Epithelial cell of esophagus (primary cell): ENCODE measurements at regions not wholly inside any gene's neighbourhood (a gene's known extent, or its start where the extent isn't known, plus 50 kb on each side); places are given as distances from the start of the nearest gene placed in this dataset.

Source experiments
- DNase-seq: peaks from one replicate; pipeline ENCODE4 v3.0.0; 2010; ENCODE audit warnings: low read depth
- H3K4me3 ChIP-seq: 2 replicates; pipeline ENCODE4 v1.5.1; 2011; ENCODE audit warnings: mild to moderate bottlenecking, low read length, control low read depth
- TF ChIP-seq, protein P1 (sequence below): IDR thresholded peaks from 2 replicates; pipeline ENCODE4 v1.5.1; 2011; ENCODE audit warnings: low read depth, mild to moderate bottlenecking, low read length, control low read depth, inconsistent platforms; ENCODE audit not compliant: insufficient read depth; ENCODE audit errors: missing control alignments

DNA sequence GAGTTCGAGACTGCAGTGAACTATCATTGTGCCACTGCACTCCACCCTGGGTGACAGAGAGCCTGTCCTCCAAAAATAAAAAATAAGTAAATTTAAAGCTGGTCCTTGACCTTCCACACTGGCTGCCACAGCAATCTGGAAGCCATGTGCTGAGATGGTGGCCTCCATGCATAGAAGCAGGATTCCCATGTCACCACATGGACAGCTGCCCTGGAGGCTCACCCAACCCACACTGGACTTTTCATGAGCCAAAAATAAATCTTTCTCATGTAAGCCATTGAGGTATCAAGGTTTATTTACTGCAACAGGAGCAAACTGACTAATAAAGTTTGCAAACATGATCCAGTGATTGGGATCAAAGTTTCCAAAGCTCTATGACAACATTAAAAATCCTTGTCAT lies 88.5 kb downstream of the SETD4 start:
- H3K4me3 ChIP-seq = no peak overlapping the region
- TF ChIP-seq, protein P1, sequence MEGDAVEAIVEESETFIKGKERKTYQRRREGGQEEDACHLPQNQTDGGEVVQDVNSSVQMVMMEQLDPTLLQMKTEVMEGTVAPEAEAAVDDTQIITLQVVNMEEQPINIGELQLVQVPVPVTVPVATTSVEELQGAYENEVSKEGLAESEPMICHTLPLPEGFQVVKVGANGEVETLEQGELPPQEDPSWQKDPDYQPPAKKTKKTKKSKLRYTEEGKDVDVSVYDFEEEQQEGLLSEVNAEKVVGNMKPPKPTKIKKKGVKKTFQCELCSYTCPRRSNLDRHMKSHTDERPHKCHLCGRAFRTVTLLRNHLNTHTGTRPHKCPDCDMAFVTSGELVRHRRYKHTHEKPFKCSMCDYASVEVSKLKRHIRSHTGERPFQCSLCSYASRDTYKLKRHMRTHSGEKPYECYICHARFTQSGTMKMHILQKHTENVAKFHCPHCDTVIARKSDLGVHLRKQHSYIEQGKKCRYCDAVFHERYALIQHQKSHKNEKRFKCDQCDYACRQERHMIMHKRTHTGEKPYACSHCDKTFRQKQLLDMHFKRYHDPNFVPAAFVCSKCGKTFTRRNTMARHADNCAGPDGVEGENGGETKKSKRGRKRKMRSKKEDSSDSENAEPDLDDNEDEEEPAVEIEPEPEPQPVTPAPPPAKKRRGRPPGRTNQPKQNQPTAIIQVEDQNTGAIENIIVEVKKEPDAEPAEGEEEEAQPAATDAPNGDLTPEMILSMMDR = no peak
- no peak for DNase-seq

DNA sequence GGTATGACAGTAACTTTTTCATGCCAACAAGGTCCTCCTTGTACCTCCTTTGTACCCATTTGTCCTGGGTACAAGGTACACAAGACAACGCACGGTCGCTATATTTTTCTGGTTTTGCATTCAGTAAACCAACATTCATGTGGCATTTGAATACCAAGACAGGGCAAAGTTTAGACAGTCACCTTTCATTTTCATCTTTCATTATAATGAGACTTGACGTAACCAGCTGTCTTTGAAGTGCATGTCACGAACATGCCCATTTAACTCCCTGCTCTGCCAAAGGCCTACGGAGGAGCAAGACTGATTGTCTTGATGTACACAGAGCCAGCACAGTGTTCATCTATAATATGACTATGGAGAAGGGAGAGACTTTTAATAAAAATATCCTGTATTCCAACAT lies 91.0 kb downstream of the SETD4 start:
- DNase-seq = no peak
- no peak overlapping the region for H3K4me3 ChIP-seq
- TF ChIP-seq, protein P1 = no peak

DNA sequence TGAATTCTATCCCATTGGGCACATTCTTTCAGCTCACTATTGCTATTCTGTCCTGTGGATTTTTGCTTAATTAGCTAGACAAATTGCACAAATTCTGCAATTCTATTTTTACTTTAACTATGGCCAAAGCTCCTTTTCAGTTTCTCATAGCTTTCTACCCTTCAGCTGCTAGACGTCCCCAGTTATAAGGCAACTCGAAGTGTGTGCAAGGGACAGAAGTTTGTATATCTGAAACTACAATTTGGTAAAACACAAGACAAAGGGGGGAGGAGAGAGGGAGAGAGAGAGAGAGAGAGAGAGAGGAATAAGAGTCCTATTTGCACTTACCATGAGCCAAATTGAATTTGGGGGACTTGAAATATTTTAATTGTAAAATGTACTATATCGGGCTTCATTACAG lies 91.8 kb downstream of the SETD4 start:
- DNase-seq = no peak
- no peak overlapping the region for H3K4me3 ChIP-seq
- TF ChIP-seq, protein P1 = no peak

DNA sequence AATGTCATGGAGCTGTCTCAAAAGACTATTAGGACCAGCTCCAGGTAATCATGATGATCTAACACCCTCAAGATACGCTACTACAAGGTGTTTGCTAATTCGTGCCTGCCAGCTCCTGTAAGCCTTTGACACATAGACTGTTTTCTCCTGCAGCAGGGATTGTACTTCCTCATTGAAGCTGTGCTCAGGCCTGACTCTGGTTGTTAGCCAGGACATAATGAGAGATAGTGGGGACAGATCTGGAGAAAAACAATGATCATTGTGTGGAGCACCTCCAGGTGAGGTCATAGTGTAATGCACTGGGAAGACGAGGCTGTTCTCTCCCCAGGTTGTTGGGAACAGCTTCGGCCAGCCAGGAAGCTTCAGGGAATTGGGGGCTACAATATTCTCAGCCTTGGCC lies 94.6 kb downstream of the SETD4 start:
- TF ChIP-seq, protein P1 = no peak
- peak; percentile 21 for DNase-seq

DNA sequence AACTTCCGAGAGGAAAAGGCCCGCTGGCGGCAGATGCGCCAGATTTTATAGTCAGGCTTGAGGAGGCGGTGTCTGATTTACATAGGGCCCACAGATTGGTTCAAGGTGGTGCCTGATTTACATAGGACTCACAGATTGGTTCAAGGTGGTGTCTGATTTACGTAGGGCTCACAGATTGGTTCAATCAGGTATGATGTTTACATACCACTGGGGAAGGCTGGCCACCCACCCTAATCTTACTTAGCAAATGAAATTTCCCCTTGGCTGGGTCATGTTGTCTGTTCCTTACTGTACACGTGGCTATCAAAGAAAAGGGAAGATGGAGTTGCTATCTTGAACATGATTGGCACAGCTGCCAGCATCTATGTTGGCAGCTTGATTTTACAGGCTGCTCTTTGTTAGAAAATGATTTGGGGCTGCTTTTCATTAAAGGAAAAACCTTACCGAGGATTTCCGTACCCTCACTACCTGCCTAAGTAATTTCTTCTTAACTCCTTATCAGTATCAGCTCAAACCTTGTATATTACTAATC lies 96.3 kb downstream of the SETD4 start:
- no peak overlapping the region for H3K4me3 ChIP-seq
- TF ChIP-seq, protein P1 = no peak
- DNase-seq = no peak

More for the DNA sequence above, 94.6 kb downstream of the SETD4 start:
- H3K4me3 ChIP-seq = no peak overlapping the region

DNA sequence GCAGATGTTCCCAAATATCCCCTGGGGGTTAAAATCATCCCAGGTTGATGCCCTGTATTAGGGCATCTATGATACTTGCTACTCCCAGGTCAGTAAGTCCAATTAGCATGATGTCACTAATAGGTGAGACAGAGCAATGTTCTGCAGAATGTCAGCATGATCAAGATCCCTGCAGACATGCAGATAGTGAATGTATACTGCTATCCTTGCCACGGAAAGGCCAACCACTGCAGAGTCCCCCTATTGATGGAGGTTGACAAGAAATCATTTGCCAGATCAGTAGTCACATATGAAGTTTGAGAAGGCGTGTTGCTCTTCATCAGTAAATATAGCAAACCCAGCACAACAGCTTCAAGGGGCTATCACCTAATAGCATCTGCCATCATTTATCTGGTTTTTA lies 97.4 kb downstream of the SETD4 start:
- no peak for DNase-seq
- TF ChIP-seq, protein P1 = no peak
- no peak overlapping the region for H3K4me3 ChIP-seq

DNA sequence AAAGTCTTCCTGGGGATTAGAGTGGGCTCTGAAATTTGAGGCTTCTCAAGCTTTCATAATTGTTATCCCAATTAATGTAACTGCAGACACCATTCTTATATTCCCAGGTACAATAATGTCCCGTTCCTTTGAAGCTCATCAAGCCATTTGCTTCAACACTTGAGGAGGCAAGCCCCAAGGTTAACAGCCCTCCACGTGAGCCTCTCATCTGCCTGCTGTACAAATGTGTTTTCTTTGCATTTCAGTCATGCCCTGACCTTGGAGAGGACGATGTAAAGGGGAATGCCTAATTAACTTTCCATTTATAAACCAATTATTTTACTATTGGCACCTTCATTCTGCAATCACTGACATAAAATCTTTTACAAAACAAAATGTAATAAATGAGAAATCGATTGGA lies 106.3 kb downstream of the SETD4 start:
- TF ChIP-seq, protein P1 = no peak
- H3K4me3 ChIP-seq = no peak overlapping the region
- DNase-seq = no peak
